Endothelial cell of umbilical vein (primary cell): ENCODE measurements at regions not wholly inside any gene's neighbourhood (a gene's known extent, or its start where the extent isn't known, plus 50 kb on each side); places are given as distances from the start of the nearest gene placed in this dataset.

Experiments
- BruUV-seq: library from RNA; stranded (reverse); fragments of 400-500 nt; replicated peaks from 2 replicates; lab custom pipeline; 2021; lab: Mats Ljungman, UMichigan
- CTCF ChIA-PET: fragments of 300-600, 350-600 bp; sonication (Branson Sonifier 250); formaldehyde crosslinking; loops from one replicate; lab custom pipeline; 2021; ENCODE audit warnings: antibody characterized with exemption, inconsistent platforms; lab: Charles Lee
- POLR2A ChIA-PET: fragments of 300-600, 350-600 bp; sonication (Branson Sonifier 250); formaldehyde crosslinking; loops from one replicate; lab custom pipeline; 2021; ENCODE audit warnings: antibody characterized with exemption, inconsistent platforms; lab: Charles Lee
- DNase-seq: peaks from one replicate; pipeline ENCODE4 v3.0.0-alpha.2; 2011; ENCODE audit warnings: low read depth, low spot score
- FAIRE-seq: peaks from 2 replicates; lab custom pipeline; 2011; peaks lifted over from hg19 to GRCh38; lab: Jason Lieb, UNC
- H2AFZ ChIP-seq: 2 replicates; pipeline ENCODE4 v1.6.0; 2012; ENCODE audit warnings: low read depth, low read length, control low read depth, inconsistent platforms
- H3K27ac ChIP-seq: 2 replicates; pipeline ENCODE4 v1.5.1; 2011; ENCODE audit warnings: low read depth, mild to moderate bottlenecking, control low read depth, low read length, moderate library complexity; ENCODE audit not compliant: insufficient read depth
- H3K27me3 ChIP-seq, 2 experiments: 2 replicates each; pipeline versions ENCODE4 v1.6.0 to v1.6.1; 2011; ENCODE audit warnings: low read length in 2 of 2, mixed read lengths in 1 of 2; ENCODE audit not compliant: control insufficient read depth in 2 of 2, insufficient read depth in 2 of 2
- H3K36me3 ChIP-seq, 2 experiments: 2 replicates in 1 of 2; 3 replicates in 1 of 2; pipeline ENCODE4 v1.5.1; 2011; ENCODE audit warnings: low read length in 2 of 2, mild to moderate bottlenecking in 1 of 2, moderate library complexity in 1 of 2; ENCODE audit not compliant: control insufficient read depth in 2 of 2, insufficient read depth in 2 of 2; ENCODE audit errors: extremely low read depth in 1 of 2
- H3K4me1 ChIP-seq: 3 replicates; pipeline ENCODE4 v1.5.1; 2011; ENCODE audit warnings: mild to moderate bottlenecking, low read length; ENCODE audit not compliant: control insufficient read depth, insufficient read depth; ENCODE audit errors: extremely low read depth
- H3K4me2 ChIP-seq: 2 replicates; pipeline ENCODE4 v1.6.1; 2011; ENCODE audit warnings: low read length, control low read depth, mixed read lengths; ENCODE audit not compliant: insufficient read depth
- H3K4me3 ChIP-seq, 3 experiments: fragments of 200-600 bp in 1 of 3; sonication (generic), shearing (Covaris generic) in 1 of 3; replicated peaks in 1 of 3; 2 replicates each; pipeline ENCODE4 v1.5.1; 2011 to 2016; ENCODE audit warnings: control low read depth in 3 of 3, low read length in 3 of 3, mild to moderate bottlenecking in 2 of 3, inconsistent platforms in 1 of 3, low read depth in 1 of 3, moderate library complexity in 1 of 3; ENCODE audit not compliant: insufficient read depth in 1 of 3
- H3K79me2 ChIP-seq: 2 replicates; pipeline ENCODE4 v1.6.0; 2012; ENCODE audit warnings: low read length, inconsistent platforms; ENCODE audit not compliant: control insufficient read depth, insufficient read depth
- H3K9ac ChIP-seq: replicated peaks from 2 replicates; pipeline ENCODE3; 2011; ENCODE audit warnings: low read length, control low read depth; ENCODE audit not compliant: insufficient read depth; ENCODE audit errors: extremely low read depth
- H3K9me1 ChIP-seq: replicated peaks from 3 replicates; pipeline ENCODE4 v1.6.0; 2011; ENCODE audit warnings: mild to moderate bottlenecking, low read length; ENCODE audit not compliant: control insufficient read depth, insufficient read depth; ENCODE audit errors: extremely low read depth
- H3K9me3 ChIP-seq: replicated peaks from 2 replicates; pipeline ENCODE4 v1.5.1; 2012; ENCODE audit warnings: low read length, inconsistent platforms; ENCODE audit not compliant: control insufficient read depth, insufficient read depth
- H4K20me1 ChIP-seq: replicated peaks from 2 replicates; pipeline ENCODE3; 2011; ENCODE audit warnings: mild to moderate bottlenecking, low read length; ENCODE audit not compliant: control insufficient read depth, insufficient read depth; ENCODE audit errors: extremely low read depth
- EZH2 ChIP-seq: IDR thresholded peaks from 2 replicates; pipeline ENCODE4 v1.6.1; 2012; ENCODE audit warnings: borderline replicate concordance, low read depth, mild to moderate bottlenecking, moderate library complexity, low read length, inconsistent platforms; ENCODE audit not compliant: severe bottlenecking
- FOS ChIP-seq: IDR thresholded peaks from 2 replicates; pipeline ENCODE4 v1.6.1; 2011; ENCODE audit warnings: mild to moderate bottlenecking, low read length, moderate library complexity, borderline replicate concordance; ENCODE audit not compliant: insufficient read depth
- GATA2 ChIP-seq: IDR thresholded peaks from 2 replicates; pipeline ENCODE4 v1.7.0; 2011; ENCODE audit warnings: low read depth, mild to moderate bottlenecking, moderate library complexity, mixed read lengths, low read length; ENCODE audit not compliant: insufficient read length, insufficient read depth
- JUN ChIP-seq: IDR thresholded peaks from 2 replicates; pipeline ENCODE4 v1.6.1; 2011; ENCODE audit warnings: borderline replicate concordance, low read depth; ENCODE audit not compliant: insufficient read length, insufficient read depth
- MAX ChIP-seq: IDR thresholded peaks from 2 replicates; pipeline ENCODE4 v1.6.1; 2011; ENCODE audit not compliant: insufficient read depth, insufficient read length
- MYC ChIP-seq: IDR thresholded peaks from one replicate; pipeline ENCODE4 v1.6.1; 2011; ENCODE audit warnings: mild to moderate bottlenecking, low read depth, low read length
- POLR2A ChIP-seq: IDR thresholded peaks from 2 replicates; pipeline ENCODE4 v1.6.1; 2012; ENCODE audit warnings: low read depth, mild to moderate bottlenecking, control low read depth, low read length
- POLR2AphosphoS5 ChIP-seq: IDR thresholded peaks from 2 replicates; pipeline ENCODE4 v1.6.1; 2012; ENCODE audit warnings: low read depth, mild to moderate bottlenecking, control low read depth, low read length, moderate library complexity; ENCODE audit not compliant: insufficient read depth
- dilution Hi-C: fragments of 300-500 bp; cut with MboI; formaldehyde crosslinking; loops from one replicate; pipeline ENCODE4 v1.15.0; 2019; ENCODE audit warnings: low sequenced_read_pairs; ENCODE audit not compliant: extremely low pct_ligation_motif_present
- intact Hi-C: fragments of 100-400 bp; cut with micrococcal nuclease; formaldehyde crosslinking; loops from one replicate; pipeline ENCODE4 v1.10.0; 2022
- TF ChIP-seq, protein P1 (sequence below), 2 donors: IDR thresholded peaks; 1 replicate in 1 of 2; 2 replicates in 1 of 2; pipeline ENCODE4 v1.5.1; 2011; ENCODE audit warnings: low read length in 2 of 2, mild to moderate bottlenecking in 2 of 2, moderate library complexity in 2 of 2, control low read depth in 1 of 2, inconsistent platforms in 1 of 2, low read depth in 1 of 2; ENCODE audit not compliant: insufficient read depth in 1 of 2; ENCODE audit errors: extremely low read depth in 1 of 2

GRCh38 chr2:221897718-221898117, 325.6 kb upstream of the EPHA4 start:
- Histone ChIP-seq H3K4me3 (no peak overlapping the region), H4K20me1 (no peaks in the 10 kb centered on the region), H3K79me2 (no peaks in the 10 kb centered on the region), H3K4me2 (no peak overlapping the region), H3K4me1 (no peaks in the 10 kb centered on the region), H3K9ac (no peak overlapping the region), H3K27ac (no peak overlapping the region), H3K27me3 (no peaks in the 10 kb centered on the region), H3K9me1 (no peaks in the 10 kb centered on the region), H3K36me3 (no peaks in the 10 kb centered on the region), H3K9me3 (no peaks in the 10 kb centered on the region), H2AFZ (no peak overlapping the region)
- intact Hi-C loops, result no loop called here
- dilution Hi-C loops, result no loop called here
- TF ChIP-seq POLR2A (no peak), MYC (no peak), MAX (no peak), EZH2 (no peak), GATA2 (no peak), FOS (no peak), JUN (no peak), POLR2AphosphoS5 (no peak)
- TF ChIP-seq, protein P1, sequence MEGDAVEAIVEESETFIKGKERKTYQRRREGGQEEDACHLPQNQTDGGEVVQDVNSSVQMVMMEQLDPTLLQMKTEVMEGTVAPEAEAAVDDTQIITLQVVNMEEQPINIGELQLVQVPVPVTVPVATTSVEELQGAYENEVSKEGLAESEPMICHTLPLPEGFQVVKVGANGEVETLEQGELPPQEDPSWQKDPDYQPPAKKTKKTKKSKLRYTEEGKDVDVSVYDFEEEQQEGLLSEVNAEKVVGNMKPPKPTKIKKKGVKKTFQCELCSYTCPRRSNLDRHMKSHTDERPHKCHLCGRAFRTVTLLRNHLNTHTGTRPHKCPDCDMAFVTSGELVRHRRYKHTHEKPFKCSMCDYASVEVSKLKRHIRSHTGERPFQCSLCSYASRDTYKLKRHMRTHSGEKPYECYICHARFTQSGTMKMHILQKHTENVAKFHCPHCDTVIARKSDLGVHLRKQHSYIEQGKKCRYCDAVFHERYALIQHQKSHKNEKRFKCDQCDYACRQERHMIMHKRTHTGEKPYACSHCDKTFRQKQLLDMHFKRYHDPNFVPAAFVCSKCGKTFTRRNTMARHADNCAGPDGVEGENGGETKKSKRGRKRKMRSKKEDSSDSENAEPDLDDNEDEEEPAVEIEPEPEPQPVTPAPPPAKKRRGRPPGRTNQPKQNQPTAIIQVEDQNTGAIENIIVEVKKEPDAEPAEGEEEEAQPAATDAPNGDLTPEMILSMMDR (IDR thresholded peaks at IDR 0.05; ENCODE audit: extremely low read depth in 1 of 2, insufficient read depth in 1 of 2, low read depth in 1 of 2, low read length in 2 of 2), result no peak
- no TSS peak for BruUV-seq
- CTCF ChIA-PET, result no interaction called here
- FAIRE-seq, result no peak
- POLR2A ChIA-PET, result no interaction called here
- DNase-seq, result no peak
